Natural killer cell (primary cell): ENCODE measurements at regions not wholly inside any gene's neighbourhood (a gene's known extent, or its start where the extent isn't known, plus 50 kb on each side); places are given as distances from the start of the nearest gene placed in this dataset.

Source experiments
- ATAC-seq, 3 donors: fragments of 150-1000 bp in 2 of 3; fragments of 200-7000 bp in 1 of 3; cut with Tn5 transposase; 1 replicate in 1 of 3; 2 replicates in 2 of 3; pipeline ENCODE4 v1.10.0; 2021; ENCODE audit warnings: mild to moderate bottlenecking in 2 of 3, moderate library complexity in 2 of 3
- DNase-seq, 2 donors: peaks; one replicate each; pipeline versions ENCODE4 v3.0.0 to v3.0.0-alpha.2; 2013 to 2021; ENCODE audit warnings: mixed read lengths in 1 of 2
- H3K27ac ChIP-seq: one replicate; pipeline ENCODE4 v1.5.1; 2013; ENCODE audit warnings: mild to moderate bottlenecking, low read length
- H3K27me3 ChIP-seq: one replicate; pipeline ENCODE4 v1.6.1; 2013; ENCODE audit warnings: low read length; ENCODE audit not compliant: control insufficient read depth, insufficient read depth
- H3K36me3 ChIP-seq: one replicate; pipeline ENCODE4 v1.6.1; 2013; ENCODE audit warnings: low read length; ENCODE audit not compliant: control insufficient read depth, insufficient read depth
- H3K4me1 ChIP-seq: one replicate; pipeline ENCODE4 v1.6.1; 2013; ENCODE audit warnings: low read length; ENCODE audit not compliant: control insufficient read depth, insufficient read depth
- H3K4me3 ChIP-seq: one replicate; pipeline ENCODE4 v1.5.1; 2013; ENCODE audit warnings: low read length
- H3K9me3 ChIP-seq: one replicate; pipeline ENCODE4 v1.6.1; 2013; ENCODE audit warnings: low read length; ENCODE audit not compliant: control insufficient read depth, insufficient read depth
- H3K27ac Mint-ChIP-seq, 2 donors: one replicate each; pipeline ENCODE4 v1.8.0; 2022; ENCODE audit warnings: mild to moderate bottlenecking in 2 of 2, mixed read lengths in 2 of 2, moderate library complexity in 1 of 2
- H3K27me3 Mint-ChIP-seq, 2 donors: one replicate each; pipeline ENCODE4 v1.8.0; 2022; ENCODE audit warnings: low read depth in 2 of 2, mixed read lengths in 2 of 2
- H3K36me3 Mint-ChIP-seq: one replicate; pipeline ENCODE4 v1.8.0; 2022; ENCODE audit warnings: mixed read lengths
- H3K4me1 Mint-ChIP-seq, 2 donors: one replicate each; pipeline ENCODE4 v1.8.0; 2022; ENCODE audit warnings: mixed read lengths in 2 of 2
- H3K4me3 Mint-ChIP-seq: one replicate; pipeline ENCODE4 v1.8.0; 2022; ENCODE audit warnings: mild to moderate bottlenecking, moderate library complexity, mixed read lengths
- H3K9me3 Mint-ChIP-seq, 2 donors: one replicate each; pipeline ENCODE4 v1.8.0; 2022; ENCODE audit warnings: mixed read lengths in 2 of 2
- CTCF ChIP-seq: fragments of 200-600 bp; IDR thresholded peaks from one replicate; pipeline ENCODE4 v1.8.0; 2022; ENCODE audit warnings: antibody characterized with exemption
- WGBS: methylation state at CpG from one replicate; pipeline ENCODE4 v1.1.7; 2013; ENCODE audit warnings: missing lambda C conversion rate; ENCODE audit not compliant: insufficient coverage; 5-methylcytosine and 5-hydroxymethylcytosine counted together
- intact Hi-C: fragments of 100-400 bp; cut with micrococcal nuclease; formaldehyde crosslinking; loops from one replicate; pipeline ENCODE4 v1.14.2; 2022

GRCh38 chr6:33957131-33957891, 153.5 kb upstream of the MLN start:
- WGBS, result 88% methylated on average over 11 of the region's 12 CpGs
- Histone ChIP-seq H3K27ac (no peak overlapping the region), H3K36me3 (no peaks in the 10 kb centered on the region), H3K4me3 (no peak overlapping the region), H3K4me1 (no peaks in the 10 kb centered on the region), H3K27me3 (no peaks in the 10 kb centered on the region), H3K9me3 (no peaks in the 10 kb centered on the region)
- H3K4me3 Mint-ChIP-seq, result no peak overlapping the region
- no peak for TF ChIP-seq CTCF
- no peak for ATAC-seq
- no peaks in the 10 kb centered on the region for H3K9me3 Mint-ChIP-seq
- DNase-seq, result no peak
- peaks cover 35 to 37% of the 10 kb centered on the region in 2 donors for H3K27me3 Mint-ChIP-seq
- intact Hi-C loops, result no loop called here
- no peak overlapping the region for H3K27ac Mint-ChIP-seq
- peaks cover 4 to 19% of the 10 kb centered on the region in 2 donors for H3K4me1 Mint-ChIP-seq
- H3K36me3 Mint-ChIP-seq, result no peaks in the 10 kb centered on the region

- no peak overlapping the region for H3K4me3 ChIP-seq
- no peaks in the 10 kb centered on the region for H3K27me3 ChIP-seq
- H3K36me3 ChIP-seq, result no peaks in the 10 kb centered on the region
- H3K4me3 Mint-ChIP-seq, result no peak overlapping the region
- no peaks in the 10 kb centered on the region for H3K4me1 ChIP-seq
- H3K27me3 Mint-ChIP-seq, result peaks cover 31 to 34% of the 10 kb centered on the region in 2 donors
- ATAC-seq, result no peak
- no peaks in the 10 kb centered on the region for H3K9me3 ChIP-seq
- H3K9me3 Mint-ChIP-seq, result no peaks in the 10 kb centered on the region
- H3K4me1 Mint-ChIP-seq, result peaks cover 4 to 19% of the 10 kb centered on the region in 2 donors
- H3K27ac ChIP-seq, result no peak overlapping the region
- intact Hi-C loops, result no loop called here
- H3K36me3 Mint-ChIP-seq, result no peaks in the 10 kb centered on the region
- no peak overlapping the region for H3K27ac Mint-ChIP-seq
- DNase-seq, result no peak
- 92% methylated on average over 13 of the region's 13 CpGs for WGBS
- TF ChIP-seq CTCF, result no peak
Observed at GRCh38 chr6:33956206-33956605, 152.4 kb upstream of the MLN start.

GRCh38 chr6:33955566-33955965, 151.8 kb upstream of the MLN start:
- no peak for TF ChIP-seq CTCF
- WGBS, result 98% methylated on average over 6 of the region's 6 CpGs
- no peaks in the 10 kb centered on the region for H3K9me3 Mint-ChIP-seq

GRCh38 chr6:33954453-33954852, 150.7 kb upstream of the MLN start:
- no peak overlapping the region for H3K27ac Mint-ChIP-seq
- peaks cover 26 to 34% of the 10 kb centered on the region in 2 donors for H3K27me3 Mint-ChIP-seq
- H3K36me3 Mint-ChIP-seq, result no peaks in the 10 kb centered on the region
- no peak overlapping the region for H3K4me3 Mint-ChIP-seq
- Histone ChIP-seq H3K36me3 (no peaks in the 10 kb centered on the region), H3K27me3 (no peaks in the 10 kb centered on the region), H3K4me3 (no peak overlapping the region), H3K27ac (no peak overlapping the region), H3K9me3 (no peaks in the 10 kb centered on the region), H3K4me1 (no peaks in the 10 kb centered on the region)
- peaks cover 4 to 19% of the 10 kb centered on the region in 2 donors for H3K4me1 Mint-ChIP-seq
- 51% methylated on average over 3 of the region's 3 CpGs for WGBS
- intact Hi-C loops, result no loop called here
- no peaks in the 10 kb centered on the region for H3K9me3 Mint-ChIP-seq
- DNase-seq (no peak), ATAC-seq (no peak)
- TF ChIP-seq CTCF, result no peak

More at GRCh38 chr6:33955566-33955965, 151.8 kb upstream of the MLN start:
- Histone ChIP-seq H3K4me1 (no peaks in the 10 kb centered on the region), H3K4me3 (no peak overlapping the region), H3K27ac (no peak overlapping the region), H3K27me3 (no peaks in the 10 kb centered on the region), H3K9me3 (no peaks in the 10 kb centered on the region), H3K36me3 (no peaks in the 10 kb centered on the region)
- Mint-ChIP-seq H3K27ac (no peak overlapping the region), H3K36me3 (no peaks in the 10 kb centered on the region), H3K4me1 (peaks cover 4 to 19% of the 10 kb centered on the region in 2 donors), H3K4me3 (no peak overlapping the region), H3K27me3 (peaks cover 26 to 34% of the 10 kb centered on the region in 2 donors)
- intact Hi-C loops, result no loop called here
- DNase-seq, result no peak
- ATAC-seq, result no peak
